MM.1S (cell line): ENCODE measurements at regions not wholly inside any gene's neighbourhood (a gene's known extent, or its start where the extent isn't known, plus 50 kb on each side); places are given as distances from the start of the nearest gene placed in this dataset.

Experiments used
- DNase-seq: peaks from one replicate; pipeline ENCODE4 v3.0.0-alpha.2; 2015
- H2AFZ ChIP-seq: fragments of 300-600 bp; sonication (generic); 2 replicates; pipeline ENCODE4 v1.6.0; 2016; ENCODE audit warnings: antibody characterized with exemption, low read length
- H3F3A ChIP-seq: fragments of 300-600 bp; sonication (generic); 2 replicates; pipeline ENCODE4 v1.6.1; 2016; ENCODE audit warnings: mild to moderate bottlenecking, antibody characterized with exemption, low read length, moderate library complexity, mixed read lengths; ENCODE audit not compliant: insufficient read depth
- H3K27ac ChIP-seq: fragments of 300-600 bp; sonication (generic); 2 replicates; pipeline ENCODE4 v1.5.1; 2016; ENCODE audit warnings: mild to moderate bottlenecking, low read length
- H3K27me3 ChIP-seq: fragments of 300-600 bp; sonication (generic); replicated peaks from 2 replicates; pipeline ENCODE4 v1.6.0; 2016; ENCODE audit warnings: low read length; ENCODE audit not compliant: insufficient read depth
- H3K36me3 ChIP-seq: fragments of 300-600 bp; sonication (generic); replicated peaks from 2 replicates; pipeline ENCODE4 v1.6.1; 2016; ENCODE audit warnings: mild to moderate bottlenecking, low read length, mixed read lengths; ENCODE audit not compliant: insufficient read depth
- H3K4me1 ChIP-seq: fragments of 300-600 bp; sonication (generic); 2 replicates; pipeline ENCODE4 v1.6.1; 2016; ENCODE audit warnings: low read length, mixed read lengths
- H3K4me2 ChIP-seq: fragments of 300-600 bp; sonication (generic); 2 replicates; pipeline ENCODE4 v1.6.0; 2016; ENCODE audit warnings: low read depth, low read length
- H3K4me3 ChIP-seq: fragments of 300-600 bp; sonication (generic); 2 replicates; pipeline ENCODE4 v1.5.1; 2016; ENCODE audit warnings: low read length, mixed read lengths
- H3K79me2 ChIP-seq: fragments of 300-600 bp; sonication (generic); 2 replicates; pipeline ENCODE4 v1.6.1; 2016; ENCODE audit warnings: mixed run types, low read length, mixed read lengths
- H3K9ac ChIP-seq: fragments of 300-600 bp; sonication (generic); 2 replicates; pipeline ENCODE4 v1.6.1; 2016; ENCODE audit warnings: low read length, mixed read lengths
- H3K9me2 ChIP-seq: fragments of 300-600 bp; sonication (generic); replicated peaks from 2 replicates; pipeline ENCODE4 v1.6.1; 2016; ENCODE audit warnings: mild to moderate bottlenecking, low read length, mixed read lengths; ENCODE audit not compliant: insufficient read depth
- H3K9me3 ChIP-seq: fragments of 300-600 bp; sonication (generic); replicated peaks from 2 replicates; pipeline ENCODE4 v1.6.1; 2016; ENCODE audit warnings: mild to moderate bottlenecking, low read length, mixed read lengths; ENCODE audit not compliant: insufficient read depth
- H4K20me1 ChIP-seq: fragments of 300-600 bp; sonication (generic); 2 replicates; pipeline ENCODE4 v1.6.1; 2016; ENCODE audit warnings: mild to moderate bottlenecking, low read length, moderate library complexity, mixed read lengths; ENCODE audit not compliant: insufficient read depth
- EZH2 ChIP-seq: fragments of 300-600 bp; sonication (generic); optimal IDR thresholded peaks from 2 replicates; pipeline ENCODE3; 2017; ENCODE audit warnings: low read depth, mild to moderate bottlenecking, antibody characterized with exemption, low read length, mixed read lengths
- EZH2phosphoT487 ChIP-seq: fragments of 300-600 bp; sonication (generic); IDR thresholded peaks from 2 replicates; pipeline ENCODE4 v1.6.1; 2018; ENCODE audit warnings: antibody characterized with exemption, low read length
- TF ChIP-seq, protein P1 (sequence below): fragments of 300-600 bp; sonication (generic); IDR thresholded peaks from 2 replicates; pipeline ENCODE4 v1.5.1; 2016; ENCODE audit warnings: antibody characterized with exemption, low read length, mixed read lengths

DNA sequence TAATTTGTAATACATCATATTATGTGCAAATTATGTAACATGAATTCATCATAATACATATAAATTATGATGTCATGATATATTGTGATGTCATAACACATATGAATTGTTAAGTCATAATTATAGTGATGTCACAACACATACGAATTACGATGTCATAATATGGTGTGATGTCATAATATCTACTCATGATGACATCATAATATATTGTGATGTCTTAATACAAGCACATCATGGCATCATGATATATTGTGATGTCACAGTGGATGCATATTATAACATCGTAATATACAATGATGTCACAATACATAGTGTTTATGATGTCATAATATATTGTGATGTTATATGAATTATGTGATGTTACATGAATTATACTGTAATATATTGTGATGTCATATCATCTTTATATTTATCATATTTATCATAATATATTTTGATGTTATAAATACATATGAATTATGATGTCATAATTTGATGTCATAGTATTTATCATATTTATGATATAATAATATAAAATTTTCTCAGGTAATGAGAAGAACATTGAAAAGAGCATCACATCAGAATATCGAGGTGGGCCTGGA lies 1793.0 kb downstream of the TP53TG3F start:
- no peak overlapping the region for H3K4me3 ChIP-seq
- no peaks in the 10 kb centered on the region for H3K79me2 ChIP-seq
- no peaks in the 10 kb centered on the region for H3K27me3 ChIP-seq
- H4K20me1 ChIP-seq, result no peaks in the 10 kb centered on the region
- no peaks in the 10 kb centered on the region for H3F3A ChIP-seq
- H3K9ac ChIP-seq, result no peak overlapping the region
- H3K9me3 ChIP-seq, result no peaks in the 10 kb centered on the region
- no peak overlapping the region for H2AFZ ChIP-seq
- DNase-seq, result no peak
- H3K4me1 ChIP-seq, result no peaks in the 10 kb centered on the region
- no peak overlapping the region for H3K4me2 ChIP-seq
- H3K9me2 ChIP-seq, result no peaks in the 10 kb centered on the region
- no peak overlapping the region for H3K27ac ChIP-seq
- no peaks in the 10 kb centered on the region for H3K36me3 ChIP-seq
- TF ChIP-seq EZH2, result no peak
- TF ChIP-seq, protein P1, sequence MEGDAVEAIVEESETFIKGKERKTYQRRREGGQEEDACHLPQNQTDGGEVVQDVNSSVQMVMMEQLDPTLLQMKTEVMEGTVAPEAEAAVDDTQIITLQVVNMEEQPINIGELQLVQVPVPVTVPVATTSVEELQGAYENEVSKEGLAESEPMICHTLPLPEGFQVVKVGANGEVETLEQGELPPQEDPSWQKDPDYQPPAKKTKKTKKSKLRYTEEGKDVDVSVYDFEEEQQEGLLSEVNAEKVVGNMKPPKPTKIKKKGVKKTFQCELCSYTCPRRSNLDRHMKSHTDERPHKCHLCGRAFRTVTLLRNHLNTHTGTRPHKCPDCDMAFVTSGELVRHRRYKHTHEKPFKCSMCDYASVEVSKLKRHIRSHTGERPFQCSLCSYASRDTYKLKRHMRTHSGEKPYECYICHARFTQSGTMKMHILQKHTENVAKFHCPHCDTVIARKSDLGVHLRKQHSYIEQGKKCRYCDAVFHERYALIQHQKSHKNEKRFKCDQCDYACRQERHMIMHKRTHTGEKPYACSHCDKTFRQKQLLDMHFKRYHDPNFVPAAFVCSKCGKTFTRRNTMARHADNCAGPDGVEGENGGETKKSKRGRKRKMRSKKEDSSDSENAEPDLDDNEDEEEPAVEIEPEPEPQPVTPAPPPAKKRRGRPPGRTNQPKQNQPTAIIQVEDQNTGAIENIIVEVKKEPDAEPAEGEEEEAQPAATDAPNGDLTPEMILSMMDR, result no peak
- no peak for TF ChIP-seq EZH2phosphoT487

DNA sequence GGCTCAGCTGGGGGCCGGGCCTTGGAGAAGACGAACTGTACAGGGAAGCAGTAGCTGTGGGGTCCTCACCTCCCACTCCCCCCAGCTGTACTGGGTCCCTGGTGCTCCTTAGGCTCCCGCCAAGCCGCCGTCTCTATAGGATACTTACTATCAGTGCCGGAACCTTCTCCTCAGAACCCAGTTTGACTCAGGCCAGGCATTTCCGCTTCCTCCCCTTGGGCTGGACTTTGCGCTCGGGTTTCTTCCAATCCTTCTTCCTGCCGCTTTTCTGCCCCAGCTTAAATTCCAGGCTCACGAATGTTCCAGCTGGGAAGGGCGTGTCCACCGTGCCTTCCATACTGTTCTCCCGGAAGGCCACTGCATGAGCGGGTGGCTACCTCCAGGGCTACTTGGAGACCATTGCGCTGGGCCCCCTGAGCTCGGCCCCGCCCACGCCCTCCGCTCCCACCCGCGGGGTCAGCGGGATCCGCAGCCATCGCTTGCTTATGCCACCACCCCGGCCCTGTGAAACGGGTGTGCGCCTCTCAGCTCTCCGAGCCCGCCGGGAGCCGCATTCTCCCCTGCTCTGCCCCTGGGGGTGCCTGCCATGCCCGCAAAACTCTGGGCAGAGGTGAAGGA lies 1795.9 kb downstream of the TP53TG3F start:
- TF ChIP-seq, protein P1, result no peak
- TF ChIP-seq EZH2phosphoT487, result no peak
- TF ChIP-seq EZH2, result no peak
- Histone ChIP-seq H3K9me3 (no peaks in the 10 kb centered on the region), H3K79me2 (no peaks in the 10 kb centered on the region), H3K9ac (no peak overlapping the region), H4K20me1 (no peaks in the 10 kb centered on the region), H3K27me3 (no peaks in the 10 kb centered on the region), H3F3A (no peaks in the 10 kb centered on the region), H3K4me2 (no peak overlapping the region), H3K27ac (no peak overlapping the region), H3K4me3 (no peak overlapping the region), H3K4me1 (no peaks in the 10 kb centered on the region), H2AFZ (no peak overlapping the region), H3K9me2 (no peaks in the 10 kb centered on the region), H3K36me3 (no peaks in the 10 kb centered on the region)
- no peak for DNase-seq

DNA sequence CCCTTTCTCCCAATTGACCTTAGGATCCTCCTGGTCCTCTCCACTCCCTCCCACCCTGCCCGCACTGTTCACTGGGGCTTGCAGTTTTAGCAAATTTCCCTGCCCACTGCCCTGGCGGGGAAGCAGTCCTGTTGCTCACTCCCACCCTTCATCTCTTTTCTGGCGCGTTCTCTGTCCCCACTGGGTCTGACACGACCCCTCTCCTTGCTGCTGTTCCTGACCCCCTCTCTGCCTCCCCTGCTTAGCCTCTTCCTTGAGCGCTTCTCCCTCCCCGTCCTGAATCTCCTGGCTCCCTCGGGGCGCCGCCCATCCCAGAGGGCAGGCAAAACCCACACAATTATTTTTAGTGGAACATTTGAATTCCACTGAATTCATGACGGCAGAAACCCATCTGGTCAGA lies 1796.4 kb downstream of the TP53TG3F start:
- no peak for TF ChIP-seq EZH2phosphoT487
- TF ChIP-seq, protein P1, result no peak
- TF ChIP-seq EZH2, result no peak
- Histone ChIP-seq H4K20me1 (no peaks in the 10 kb centered on the region), H3K9me3 (no peaks in the 10 kb centered on the region), H3K36me3 (no peaks in the 10 kb centered on the region), H2AFZ (no peak overlapping the region), H3K4me1 (no peaks in the 10 kb centered on the region), H3K4me2 (no peak overlapping the region), H3K9me2 (no peaks in the 10 kb centered on the region), H3F3A (no peaks in the 10 kb centered on the region), H3K27me3 (no peaks in the 10 kb centered on the region), H3K79me2 (no peaks in the 10 kb centered on the region), H3K4me3 (no peak overlapping the region), H3K27ac (no peak overlapping the region), H3K9ac (no peak overlapping the region)
- no peak for DNase-seq
